Breast epithelium (tissue), 3 donors: ENCODE measurements at regions not wholly inside any gene's neighbourhood (a gene's known extent, or its start where the extent isn't known, plus 50 kb on each side); places are given as distances from the start of the nearest gene placed in this dataset.

ENCODE experiments used
- CTCF ChIP-seq, 3 donors: fragments of 450-650 bp; IDR thresholded peaks; one replicate each; pipeline ENCODE4 v1.5.1; 2016 to 2017; ENCODE audit warnings: antibody characterized with exemption in 3 of 3, mild to moderate bottlenecking in 3 of 3, moderate library complexity in 3 of 3
- POLR2AphosphoS5 ChIP-seq, 3 donors: sonication (generic); formaldehyde crosslinking; IDR thresholded peaks; one replicate each; pipeline ENCODE4 v1.6.1; 2017; ENCODE audit warnings: antibody characterized with exemption in 3 of 3

- TF ChIP-seq CTCF (IDR thresholded peaks at IDR 0.05) (no peak), POLR2AphosphoS5 (IDR thresholded peaks at IDR 0.05) (no peak)
Measured at GRCh38 chr6:114762145-114762544, 419.3 kb upstream of the HS3ST5 start.
